Limb (tissue), 2 donors: ENCODE measurements at regions not wholly inside any gene's neighbourhood (a gene's known extent, or its start where the extent isn't known, plus 50 kb on each side); places are given as distances from the start of the nearest gene placed in this dataset.
"Not testable (repeated sequence)": the region's sequence is repeated elsewhere in the genome, so short reads cannot be mapped to it uniquely, and the experiment has no call there.

Experiments used
- DNase-seq, 2 donors: peaks; one replicate each; pipeline ENCODE4 v3.0.0-alpha.2; 2016; ENCODE audit errors: extremely low spot score in 2 of 2

GRCh38 chr6:167689751-167690150, 137.0 kb upstream of the AFDN start:
- DNase-seq = no peak

GRCh38 chr6:167690167-167690922, 136.4 kb upstream of the AFDN start:
- DNase-seq = not testable (repeated sequence)

GRCh38 chr6:167690931-167691330, 135.8 kb upstream of the AFDN start:
- no peak for DNase-seq

- no peak for DNase-seq
These were observed 135.0 kb upstream of the AFDN start for GRCh38 chr6:167691533-167692312.

GRCh38 chr6:167693478-167693877, 133.2 kb upstream of the AFDN start:
- DNase-seq = not testable (repeated sequence)

- no peak for DNase-seq
These were observed 130.9 kb upstream of the AFDN start for GRCh38 chr6:167695831-167696230.

- no peak for DNase-seq
These were observed 130.4 kb upstream of the AFDN start for GRCh38 chr6:167696296-167696695.

GRCh38 chr6:167697316-167697715, 129.4 kb upstream of the AFDN start:
- no peak for DNase-seq

GRCh38 chr6:167698540-167698939, 128.2 kb upstream of the AFDN start:
- DNase-seq = no peak

- DNase-seq = peak in 1 of 2 donors; percentile 63
These were observed 127.4 kb upstream of the AFDN start for GRCh38 chr6:167699141-167699931.

GRCh38 chr6:167700199-167700598, 126.5 kb upstream of the AFDN start:
- DNase-seq = no peak

- no peak for DNase-seq
These were observed 125.7 kb upstream of the AFDN start for GRCh38 chr6:167701010-167701409.

GRCh38 chr6:167702241-167702827, 124.4 kb upstream of the AFDN start:
- DNase-seq = no peak

GRCh38 chr6:167703347-167703746, 123.4 kb upstream of the AFDN start:
- no peak for DNase-seq

- no peak for DNase-seq
These were observed 122.9 kb upstream of the AFDN start for GRCh38 chr6:167703781-167704180.

- no peak for DNase-seq
These were observed 122.3 kb upstream of the AFDN start for GRCh38 chr6:167704396-167704901.

GRCh38 chr6:167705211-167705750, 121.4 kb upstream of the AFDN start:
- DNase-seq = no peak

- DNase-seq = no peak
These were observed 120.2 kb upstream of the AFDN start for GRCh38 chr6:167706313-167707109.

GRCh38 chr6:167707686-167708500, 118.8 kb upstream of the AFDN start:
- DNase-seq = no peak
